OCI-LY3 (cell line): ENCODE measurements at regions not wholly inside any gene's neighbourhood (a gene's known extent, or its start where the extent isn't known, plus 50 kb on each side); places are given as distances from the start of the nearest gene placed in this dataset.

ENCODE experiments used
- EZH2phosphoT487 ChIP-seq: fragments of 200-600 bp; shearing (Covaris generic); IDR thresholded peaks from 2 replicates; pipeline ENCODE4 v1.6.1; 2018; ENCODE audit warnings: antibody characterized with exemption, mixed run types, low read depth
- TF ChIP-seq, protein P1 (sequence below): fragments of 200-600, 300-600 bp; sonication (generic); IDR thresholded peaks from 2 replicates; pipeline ENCODE4 v1.5.1; 2014; ENCODE audit warnings: antibody characterized with exemption, low read length, low read depth

DNA sequence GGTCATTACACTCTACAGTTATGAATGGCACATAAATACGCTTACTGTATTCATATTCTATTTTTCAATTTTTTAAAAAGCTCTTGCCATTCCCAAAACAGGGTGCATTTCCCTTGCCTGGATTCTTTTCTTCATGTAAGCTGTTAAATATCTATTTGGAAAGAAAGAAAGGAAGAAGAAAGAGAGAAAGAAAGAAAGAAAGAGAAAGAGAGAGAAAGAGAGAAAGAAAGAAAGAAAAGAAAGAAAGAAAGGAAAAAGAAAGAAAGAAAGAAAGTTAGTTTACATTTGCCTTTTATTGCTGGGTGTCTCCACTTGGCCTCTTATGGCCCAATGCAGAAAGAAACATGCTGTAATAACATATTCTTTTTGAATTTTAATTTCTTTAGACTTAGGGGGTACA is 165.9 kb upstream of the ATXN1 start:
- TF ChIP-seq, protein P1, sequence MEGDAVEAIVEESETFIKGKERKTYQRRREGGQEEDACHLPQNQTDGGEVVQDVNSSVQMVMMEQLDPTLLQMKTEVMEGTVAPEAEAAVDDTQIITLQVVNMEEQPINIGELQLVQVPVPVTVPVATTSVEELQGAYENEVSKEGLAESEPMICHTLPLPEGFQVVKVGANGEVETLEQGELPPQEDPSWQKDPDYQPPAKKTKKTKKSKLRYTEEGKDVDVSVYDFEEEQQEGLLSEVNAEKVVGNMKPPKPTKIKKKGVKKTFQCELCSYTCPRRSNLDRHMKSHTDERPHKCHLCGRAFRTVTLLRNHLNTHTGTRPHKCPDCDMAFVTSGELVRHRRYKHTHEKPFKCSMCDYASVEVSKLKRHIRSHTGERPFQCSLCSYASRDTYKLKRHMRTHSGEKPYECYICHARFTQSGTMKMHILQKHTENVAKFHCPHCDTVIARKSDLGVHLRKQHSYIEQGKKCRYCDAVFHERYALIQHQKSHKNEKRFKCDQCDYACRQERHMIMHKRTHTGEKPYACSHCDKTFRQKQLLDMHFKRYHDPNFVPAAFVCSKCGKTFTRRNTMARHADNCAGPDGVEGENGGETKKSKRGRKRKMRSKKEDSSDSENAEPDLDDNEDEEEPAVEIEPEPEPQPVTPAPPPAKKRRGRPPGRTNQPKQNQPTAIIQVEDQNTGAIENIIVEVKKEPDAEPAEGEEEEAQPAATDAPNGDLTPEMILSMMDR, result no peak
- no peak for TF ChIP-seq EZH2phosphoT487
